ENCODE measurements at regions not wholly inside any gene's neighbourhood (a gene's known extent, or its start where the extent isn't known, plus 50 kb on each side); places are given as distances from the start of the nearest gene placed in this dataset.

GRCh38 chr10:28137907-28138880 is 139.3 kb upstream of the ODAD2 start:
- peak; percentile 85 for DNase-seq (ENCODE audit: low read depth, low spot score)
- POLR2A ChIA-PET = no interaction called here
- CTCF ChIA-PET = interaction anchor here (1.1 to 1.5 kb wide), 4 partner anchors 60 to 396 kb away, joined by 3 to 6 read pairs (median 3); no protein-coding TSS in a partner anchor
- no peak overlapping the region for H3K4me3 ChIP-seq (ENCODE audit: low read depth, low read length)
- TF ChIP-seq, protein P1, sequence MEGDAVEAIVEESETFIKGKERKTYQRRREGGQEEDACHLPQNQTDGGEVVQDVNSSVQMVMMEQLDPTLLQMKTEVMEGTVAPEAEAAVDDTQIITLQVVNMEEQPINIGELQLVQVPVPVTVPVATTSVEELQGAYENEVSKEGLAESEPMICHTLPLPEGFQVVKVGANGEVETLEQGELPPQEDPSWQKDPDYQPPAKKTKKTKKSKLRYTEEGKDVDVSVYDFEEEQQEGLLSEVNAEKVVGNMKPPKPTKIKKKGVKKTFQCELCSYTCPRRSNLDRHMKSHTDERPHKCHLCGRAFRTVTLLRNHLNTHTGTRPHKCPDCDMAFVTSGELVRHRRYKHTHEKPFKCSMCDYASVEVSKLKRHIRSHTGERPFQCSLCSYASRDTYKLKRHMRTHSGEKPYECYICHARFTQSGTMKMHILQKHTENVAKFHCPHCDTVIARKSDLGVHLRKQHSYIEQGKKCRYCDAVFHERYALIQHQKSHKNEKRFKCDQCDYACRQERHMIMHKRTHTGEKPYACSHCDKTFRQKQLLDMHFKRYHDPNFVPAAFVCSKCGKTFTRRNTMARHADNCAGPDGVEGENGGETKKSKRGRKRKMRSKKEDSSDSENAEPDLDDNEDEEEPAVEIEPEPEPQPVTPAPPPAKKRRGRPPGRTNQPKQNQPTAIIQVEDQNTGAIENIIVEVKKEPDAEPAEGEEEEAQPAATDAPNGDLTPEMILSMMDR (IDR thresholded peaks at IDR 0.05; ENCODE audit: insufficient read depth, low read length, missing control alignments) = no peak

GRCh38 chr10:28135258-28135657 is 136.4 kb upstream of the ODAD2 start:
- ChIA-PET POLR2A (no interaction called here), CTCF (interaction anchor here (1.0 to 2.8 kb wide), 8 partner anchors 9 to 392 kb away, joined by 3 to 14 read pairs (median 4); no protein-coding TSS in a partner anchor)
- TF ChIP-seq, protein P1 (IDR thresholded peaks at IDR 0.05; ENCODE audit: insufficient read depth, low read length, missing control alignments) = no peak
- no peak overlapping the region for H3K4me3 ChIP-seq (ENCODE audit: low read depth, low read length)
- no peak for DNase-seq (ENCODE audit: low read depth, low spot score)

GRCh38 chr10:28130267-28130666 is 131.4 kb upstream of the ODAD2 start:
- POLR2A ChIA-PET = no interaction called here
- TF ChIP-seq, protein P1 (IDR thresholded peaks at IDR 0.05; ENCODE audit: insufficient read depth, low read length, missing control alignments) = no peak
- DNase-seq (ENCODE audit: low read depth, low spot score) = no peak
- CTCF ChIA-PET = interaction anchor here (1.4 kb wide), 1 partner anchor 388 kb away, joined by 7 read pairs; no protein-coding TSS in a partner anchor
- H3K4me3 ChIP-seq (ENCODE audit: low read depth, low read length) = no peak overlapping the region

DNA sequence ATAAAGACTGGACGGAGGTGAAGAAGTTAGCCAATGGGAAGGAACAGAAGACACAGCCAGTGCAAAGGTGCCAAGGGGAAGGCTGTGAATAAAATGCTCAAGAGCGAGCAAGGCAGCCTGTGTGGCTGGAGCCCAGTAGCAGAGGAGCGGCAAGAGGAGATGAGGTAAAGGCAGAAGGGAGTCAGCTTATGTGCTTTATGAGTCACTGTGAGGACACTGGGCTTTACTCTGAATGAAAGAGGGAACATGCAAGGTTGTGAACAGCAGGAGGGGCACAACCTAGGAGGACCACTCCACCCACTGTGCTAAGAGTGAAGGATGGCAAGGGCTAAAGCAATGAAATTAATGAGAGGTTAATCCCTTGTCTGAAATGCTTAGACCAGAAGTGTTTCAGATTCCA is 129.0 kb upstream of the ODAD2 start:
- ChIA-PET POLR2A (no interaction called here), CTCF (no interaction called here)
- TF ChIP-seq, protein P1 (IDR thresholded peaks at IDR 0.05; ENCODE audit: insufficient read depth, low read length, missing control alignments) = no peak
- H3K4me3 ChIP-seq (ENCODE audit: low read depth, low read length) = no peak overlapping the region
- no peak for DNase-seq (ENCODE audit: low read depth, low spot score)

- TF ChIP-seq, protein P1 (IDR thresholded peaks at IDR 0.05; ENCODE audit: insufficient read depth, low read length, missing control alignments) = no peak
- POLR2A ChIA-PET = no interaction called here
- CTCF ChIA-PET = interaction anchor here (1.7 kb wide), 1 partner anchor 70 kb away, joined by 3 read pairs; no protein-coding TSS in a partner anchor
- peak; percentile 64 for DNase-seq (ENCODE audit: low read depth, low spot score)
- H3K4me3 ChIP-seq (ENCODE audit: low read depth, low read length) = no peak overlapping the region
Observed at GRCh38 chr10:28125701-28126100, 126.8 kb upstream of the ODAD2 start.

GRCh38 chr10:28120795-28121194 is 121.9 kb upstream of the ODAD2 start:
- ChIA-PET CTCF (no interaction called here), POLR2A (no interaction called here)

More at GRCh38 chr10:28120795-28121194, 121.9 kb upstream of the ODAD2 start:
- no peak for DNase-seq (ENCODE audit: low read depth, low spot score)
- no peak overlapping the region for H3K4me3 ChIP-seq (ENCODE audit: low read depth, low read length)
- TF ChIP-seq, protein P1 (IDR thresholded peaks at IDR 0.05; ENCODE audit: insufficient read depth, low read length, missing control alignments) = no peak
